Testis (tissue), 2 donors: ENCODE measurements at regions not wholly inside any gene's neighbourhood (a gene's known extent, or its start where the extent isn't known, plus 50 kb on each side); places are given as distances from the start of the nearest gene placed in this dataset.

Experiments
- DNase-seq: peaks from one replicate; pipeline ENCODE4 v3.0.0-alpha.2; 2019
- H3K27ac ChIP-seq, 2 donors: fragments of 200-600 bp; sonication (generic); one replicate each; pipeline ENCODE4 v1.5.1; 2019
- H3K27me3 ChIP-seq: fragments of 200-600 bp; sonication (generic); one replicate; pipeline ENCODE4 v1.5.1; 2019
- H3K36me3 ChIP-seq: fragments of 200-600 bp; sonication (generic); one replicate; pipeline ENCODE4 v1.5.1; 2017; ENCODE audit warnings: low read depth; ENCODE audit errors: missing control alignments
- H3K4me1 ChIP-seq: fragments of 200-600 bp; sonication (generic); one replicate; pipeline ENCODE4 v1.5.1; 2019
- H3K4me3 ChIP-seq, 2 donors: fragments of 200-600 bp; sonication (generic); one replicate each; pipeline ENCODE4 v1.5.1; 2017 to 2019
- H3K9me3 ChIP-seq: fragments of 200-600 bp; sonication (generic); one replicate; pipeline ENCODE4 v1.5.1; 2017
- CTCF ChIP-seq, 3 experiments: fragments of 450-650 bp in 2 of 3; fragments of 200-600 bp in 1 of 3; sonication (generic) in 1 of 3; IDR thresholded peaks; one replicate each; pipeline ENCODE4 v1.5.1; 2016 to 2019; ENCODE audit warnings: antibody characterized with exemption in 3 of 3, mild to moderate bottlenecking in 2 of 3, moderate library complexity in 1 of 3
- POLR2A ChIP-seq: fragments of 450-650 bp; IDR thresholded peaks from one replicate; pipeline ENCODE4 v1.6.1; 2017; ENCODE audit warnings: antibody characterized with exemption, mild to moderate bottlenecking, moderate library complexity
- WGBS, 2 donors: methylation state at CpG; one replicate each; pipeline ENCODE4 v1.1.5; 2018; 5-methylcytosine and 5-hydroxymethylcytosine counted together
- intact Hi-C: fragments of 100-400 bp; cut with DNase I; formaldehyde crosslinking; loops from one replicate; pipeline ENCODE4 v1.15.1; 2023; ENCODE audit warnings: low total_unique reads

- H3K4me3 ChIP-seq, result no peak overlapping the region
- intact Hi-C loops, result no loop called here
- H3K9me3 ChIP-seq, result no peaks in the 10 kb centered on the region
- H3K4me1 ChIP-seq, result no peaks in the 10 kb centered on the region
- H3K27ac ChIP-seq, result no peak overlapping the region
- H3K36me3 ChIP-seq, result no peaks in the 10 kb centered on the region
- no peak for DNase-seq
- no peaks in the 10 kb centered on the region for H3K27me3 ChIP-seq
- TF ChIP-seq CTCF (IDR thresholded peaks at IDR 0.05), result no peak
- TF ChIP-seq POLR2A, result no peak
Measured at GRCh38 chr12:90576707-90577106, 378.3 kb downstream of the CCER1 start.

DNA sequence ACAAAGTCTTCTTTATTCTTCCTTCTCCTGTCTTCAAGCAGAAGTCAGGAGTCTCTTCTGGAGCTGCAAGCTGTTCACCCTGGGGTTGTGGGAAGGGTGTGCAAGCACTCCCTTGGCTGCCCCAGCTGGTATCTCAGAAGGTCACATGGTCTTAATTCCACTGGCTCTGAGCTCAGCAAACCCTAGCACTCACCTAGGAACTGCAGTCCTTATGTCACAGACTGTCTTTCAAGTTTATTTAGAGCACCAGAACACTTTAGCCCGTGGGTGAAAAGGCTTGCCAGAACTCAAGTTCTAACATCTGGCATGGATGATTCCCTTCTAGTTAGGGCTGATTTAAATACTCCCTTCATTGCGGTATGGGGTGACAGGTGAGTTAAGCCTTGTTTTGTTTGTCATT, 379.0 kb downstream of the CCER1 start:
- TF ChIP-seq CTCF (IDR thresholded peaks at IDR 0.05), result no peak
- TF ChIP-seq POLR2A, result no peak
- H3K4me3 ChIP-seq, result no peak overlapping the region
- no peaks in the 10 kb centered on the region for H3K36me3 ChIP-seq
- H3K4me1 ChIP-seq, result no peaks in the 10 kb centered on the region
- 76 to 88% methylated on average over 2 of the region's 2 CpGs for WGBS, 2 donors
- DNase-seq, result no peak
- no peak overlapping the region for H3K27ac ChIP-seq
- H3K27me3 ChIP-seq, result no peaks in the 10 kb centered on the region
- intact Hi-C loops, result no loop called here
- H3K9me3 ChIP-seq, result no peaks in the 10 kb centered on the region

DNA sequence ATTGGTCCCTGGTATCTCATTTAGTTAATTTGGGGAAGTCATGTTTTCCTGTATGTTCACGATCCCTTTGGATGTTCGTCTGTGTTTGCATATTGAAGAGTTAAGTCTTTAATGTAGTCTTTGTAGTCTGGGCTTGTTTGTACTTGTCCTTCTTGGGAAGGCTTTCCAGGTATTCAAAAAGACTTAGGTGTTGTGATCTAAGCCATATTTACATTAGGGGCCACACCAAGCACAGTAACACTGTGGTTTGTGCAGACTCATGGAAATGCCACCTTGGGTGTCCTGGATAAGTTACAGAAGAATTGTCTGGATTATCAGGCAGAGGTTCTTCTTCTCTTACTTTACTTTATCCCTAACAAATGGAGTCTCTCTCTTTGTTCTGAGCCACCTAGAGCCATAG, 380.3 kb downstream of the CCER1 start:
- intact Hi-C loops, result no loop called here
- Histone ChIP-seq H3K4me1 (no peaks in the 10 kb centered on the region), H3K36me3 (no peaks in the 10 kb centered on the region), H3K27me3 (no peaks in the 10 kb centered on the region), H3K9me3 (no peaks in the 10 kb centered on the region), H3K4me3 (no peak overlapping the region), H3K27ac (no peak overlapping the region)
- no peak for DNase-seq
- no peak for TF ChIP-seq CTCF (IDR thresholded peaks at IDR 0.05)
- TF ChIP-seq POLR2A, result no peak
- 90 to 95% methylated on average over 2 of the region's 2 CpGs for WGBS, 2 donors

GRCh38 chr12:90572778-90573177, 382.2 kb downstream of the CCER1 start:
- Histone ChIP-seq H3K9me3 (no peaks in the 10 kb centered on the region), H3K27ac (no peak overlapping the region), H3K27me3 (no peaks in the 10 kb centered on the region), H3K36me3 (no peaks in the 10 kb centered on the region), H3K4me3 (no peak overlapping the region), H3K4me1 (no peaks in the 10 kb centered on the region)
- TF ChIP-seq CTCF (IDR thresholded peaks at IDR 0.05) (no peak), POLR2A (no peak)
- no peak for DNase-seq
- WGBS, 2 donors, result 74 to 97% methylated on average over 1 of the region's 1 CpG
- intact Hi-C loops, result no loop called here

- DNase-seq, result no peak
- WGBS, 2 donors, result 88 to 90% methylated on average over 1 of the region's 1 CpG
- no peaks in the 10 kb centered on the region for H3K27me3 ChIP-seq
- no peak overlapping the region for H3K4me3 ChIP-seq
- H3K36me3 ChIP-seq, result no peaks in the 10 kb centered on the region
- TF ChIP-seq CTCF (IDR thresholded peaks at IDR 0.05) (no peak), POLR2A (no peak)
- no peaks in the 10 kb centered on the region for H3K9me3 ChIP-seq
- no peak overlapping the region for H3K27ac ChIP-seq
- no peaks in the 10 kb centered on the region for H3K4me1 ChIP-seq
- intact Hi-C loops, result no loop called here
Measured at GRCh38 chr12:90569685-90570084, 385.3 kb downstream of the CCER1 start.
